NCI-H526 treated with DMSO at 0.1 percent for 48 hours (cell line): ENCODE measurements at regions not wholly inside any gene's neighbourhood (a gene's known extent, or its start where the extent isn't known, plus 50 kb on each side); places are given as distances from the start of the nearest gene placed in this dataset.
"Not testable (repeated sequence)": the region's sequence is repeated elsewhere in the genome, so short reads cannot be mapped to it uniquely, and the experiment has no call there.

Source experiments
- DNase-seq: peaks from one replicate; lab custom pipeline; 2025; lab: John Stamatoyannopoulos, UW

DNA sequence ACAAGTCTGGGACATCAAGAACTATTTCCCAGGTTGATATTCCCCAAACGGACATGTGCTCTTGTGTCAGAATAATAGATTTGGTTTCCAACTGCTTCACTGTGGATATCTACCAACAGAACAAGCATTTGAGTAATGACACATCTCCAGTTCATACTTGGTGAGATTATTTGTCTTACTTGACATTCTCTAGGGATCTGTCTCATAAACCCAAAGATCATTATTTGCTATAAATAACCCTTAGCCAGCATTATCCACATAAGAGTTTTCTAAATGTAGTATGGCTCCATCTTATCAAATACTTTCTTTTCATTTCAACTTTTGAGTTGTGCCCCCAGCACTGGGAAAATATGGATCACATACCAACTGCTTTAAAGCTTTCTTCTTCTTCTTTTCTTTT lies 1063.9 kb upstream of the CDH18 start:
- DNase-seq = no peak

DNA sequence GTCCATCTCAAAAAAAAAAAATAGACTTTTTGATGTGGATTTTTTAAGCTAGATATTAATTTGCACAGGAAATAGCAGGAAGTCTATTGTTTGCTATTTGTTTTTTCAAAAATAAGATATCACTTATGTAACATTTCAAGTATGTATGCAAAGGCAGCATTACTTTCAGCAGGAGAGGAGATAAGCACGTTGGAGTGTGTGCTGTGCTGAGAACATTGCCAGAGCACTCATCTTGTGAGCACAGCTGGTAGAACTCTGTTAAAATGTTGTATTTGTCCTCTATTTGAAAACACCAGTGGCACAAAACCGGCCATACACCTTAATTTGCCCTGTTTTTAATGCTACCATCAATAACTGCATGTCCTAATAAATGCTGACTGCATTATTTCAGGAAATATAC lies 1061.9 kb upstream of the CDH18 start:
- DNase-seq = no peak

DNA sequence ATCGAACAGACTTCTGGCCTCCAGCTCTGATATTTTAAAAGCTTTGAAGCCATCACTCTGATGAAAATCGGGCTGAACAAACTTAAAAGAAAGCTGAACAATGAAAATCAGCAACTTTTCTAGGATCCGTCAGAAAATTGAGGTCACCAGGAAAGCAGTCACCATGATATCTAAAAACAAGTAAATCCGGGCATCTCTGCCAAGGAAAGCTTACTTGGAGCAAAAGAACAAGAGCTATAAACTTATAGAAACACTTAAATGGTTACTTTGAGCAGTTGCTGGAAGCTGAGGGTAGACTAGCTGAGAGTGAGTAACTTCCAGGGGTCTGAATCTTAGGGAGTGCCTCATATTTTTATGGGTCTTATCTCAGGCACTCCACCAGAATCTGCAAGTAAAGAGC lies 1043.0 kb upstream of the CDH18 start:
- DNase-seq = no peak

DNA sequence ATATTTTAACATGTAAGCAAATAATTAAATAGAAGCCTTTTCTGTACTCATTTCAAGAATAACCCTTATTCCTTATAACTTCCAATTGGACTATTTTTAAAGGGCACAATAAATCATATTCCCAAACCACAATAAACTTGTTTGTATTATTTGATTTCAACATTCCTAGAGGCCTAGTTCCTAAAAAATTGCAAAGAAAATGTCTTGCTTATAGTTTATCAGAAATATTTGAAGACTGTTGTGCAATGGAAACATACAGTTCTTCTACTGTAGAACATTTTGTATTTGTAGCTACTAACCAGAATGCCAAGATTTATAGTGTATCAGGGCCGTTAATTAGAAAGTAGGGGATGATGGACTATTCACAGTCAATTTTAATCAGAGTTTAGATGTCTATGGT lies 1037.0 kb upstream of the CDH18 start:
- DNase-seq = no peak

DNA sequence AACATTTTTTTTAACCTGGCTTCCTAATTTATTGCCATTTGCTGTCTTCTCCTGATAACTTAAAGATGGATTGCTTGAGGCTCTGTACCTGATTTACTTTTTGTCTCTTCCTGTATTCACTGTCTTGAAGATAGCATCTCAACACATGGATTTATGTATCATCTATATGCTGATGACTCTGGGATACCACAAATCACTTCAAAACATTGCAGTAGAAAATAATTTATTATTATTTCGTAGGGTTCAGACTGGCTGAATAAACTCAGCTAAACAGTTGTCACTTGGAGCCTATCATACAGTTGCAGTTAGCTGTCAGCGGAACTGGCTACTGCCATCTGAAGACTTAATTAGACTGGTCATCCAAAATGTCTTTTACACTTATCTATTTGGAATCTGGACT lies 1025.2 kb upstream of the CDH18 start:
- DNase-seq = no peak

DNA sequence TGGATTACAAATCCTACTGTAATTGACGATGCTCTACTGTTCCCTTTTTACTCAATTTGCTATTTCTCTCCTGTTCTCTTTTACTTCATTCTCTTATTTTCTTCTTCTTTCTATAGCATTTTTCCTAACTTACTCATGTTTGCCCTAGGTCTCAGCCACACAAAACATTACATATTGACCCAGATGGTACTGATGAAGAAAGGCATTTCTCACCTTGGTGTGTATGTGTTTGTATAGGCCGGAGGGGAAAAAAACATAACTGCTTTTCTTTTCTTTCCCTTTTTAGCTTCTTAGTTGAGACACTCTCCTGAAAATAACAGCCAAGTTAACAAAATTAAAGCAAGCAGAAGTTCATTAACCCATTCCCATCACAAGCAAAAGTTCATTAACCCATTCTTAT lies 1019.8 kb upstream of the CDH18 start:
- no peak for DNase-seq

DNA sequence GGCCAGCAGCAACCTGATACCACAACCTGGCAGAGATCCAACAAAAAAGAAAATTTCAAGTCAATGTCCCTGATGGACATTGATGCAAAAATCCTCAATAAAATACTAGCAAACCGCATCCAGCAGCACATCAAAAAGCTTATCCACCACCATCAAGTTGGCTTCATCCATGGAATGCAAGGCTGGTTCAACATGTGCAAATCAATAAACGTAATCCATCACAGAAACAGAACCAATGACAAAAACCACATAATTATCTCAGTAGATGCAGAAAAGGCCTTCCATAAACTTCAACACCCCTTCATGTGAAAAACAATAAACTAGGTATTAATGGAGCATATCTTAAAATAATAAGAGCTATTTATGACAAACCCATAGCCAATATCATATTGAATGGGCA lies 1000.9 kb upstream of the CDH18 start:
- not testable (repeated sequence) for DNase-seq

DNA sequence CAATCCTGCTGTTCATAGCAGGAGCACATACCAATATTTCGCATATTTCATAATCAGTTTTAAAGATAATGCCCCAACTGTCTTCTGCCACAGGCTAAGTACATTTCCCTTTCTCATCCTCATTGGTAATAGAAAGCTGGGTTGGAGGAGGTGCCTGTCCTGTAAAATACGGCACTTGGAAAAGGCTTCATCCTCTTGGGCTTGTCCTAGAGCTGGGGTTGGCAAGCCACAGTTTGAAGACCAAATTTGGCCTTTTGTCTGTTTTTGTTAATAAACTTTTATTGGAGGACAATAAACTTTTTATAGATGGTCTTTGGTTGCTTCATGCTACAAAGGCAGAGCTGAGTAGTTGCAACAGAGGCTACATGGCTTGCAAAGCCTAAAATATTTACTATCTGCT lies 997.8 kb upstream of the CDH18 start:
- no peak for DNase-seq

DNA sequence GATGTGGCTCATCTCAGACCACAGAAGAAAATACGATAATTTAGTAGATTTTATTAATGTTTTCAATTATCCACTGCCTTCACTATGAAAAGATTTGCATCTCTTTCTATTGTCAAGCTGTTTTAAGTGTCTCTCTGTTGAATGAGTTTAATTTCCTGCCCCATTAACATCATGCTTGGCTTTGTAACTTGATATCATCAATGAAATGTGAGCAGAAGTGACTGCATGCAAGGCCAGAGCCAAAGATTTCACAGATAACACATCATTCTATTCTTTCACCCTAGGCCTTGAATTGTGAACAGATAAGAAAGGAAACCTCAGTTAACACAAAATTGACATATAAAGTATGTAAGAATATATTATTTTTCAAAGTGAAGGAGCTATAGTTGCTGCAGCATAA lies 986.4 kb upstream of the CDH18 start:
- peak; percentile 51 for DNase-seq

DNA sequence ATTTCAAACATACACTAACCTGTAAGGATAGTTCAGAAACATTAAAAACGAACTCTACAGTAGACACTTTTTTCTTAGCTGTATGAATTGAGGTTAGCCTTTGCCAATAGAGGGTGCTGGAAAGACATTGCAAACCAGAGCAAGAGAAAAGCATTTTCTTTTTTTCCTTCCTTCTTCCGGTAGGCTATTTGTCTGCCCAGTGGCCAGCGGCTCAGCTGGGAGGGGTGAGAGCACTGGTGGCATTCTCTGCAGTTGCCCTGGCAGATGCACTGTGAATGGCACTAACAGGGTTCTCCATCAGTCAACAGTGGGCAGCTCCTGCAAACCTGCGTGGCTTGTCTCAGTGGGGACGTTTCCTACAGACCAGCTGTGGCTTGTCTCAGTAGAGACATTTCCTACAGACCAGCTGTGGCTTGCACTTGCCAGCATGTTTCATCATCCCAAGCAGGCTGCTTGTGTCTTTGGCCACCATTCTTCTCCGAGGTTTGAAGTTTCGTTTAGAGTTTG lies 984.5 kb upstream of the CDH18 start:
- peak; percentile 7 for DNase-seq

DNA sequence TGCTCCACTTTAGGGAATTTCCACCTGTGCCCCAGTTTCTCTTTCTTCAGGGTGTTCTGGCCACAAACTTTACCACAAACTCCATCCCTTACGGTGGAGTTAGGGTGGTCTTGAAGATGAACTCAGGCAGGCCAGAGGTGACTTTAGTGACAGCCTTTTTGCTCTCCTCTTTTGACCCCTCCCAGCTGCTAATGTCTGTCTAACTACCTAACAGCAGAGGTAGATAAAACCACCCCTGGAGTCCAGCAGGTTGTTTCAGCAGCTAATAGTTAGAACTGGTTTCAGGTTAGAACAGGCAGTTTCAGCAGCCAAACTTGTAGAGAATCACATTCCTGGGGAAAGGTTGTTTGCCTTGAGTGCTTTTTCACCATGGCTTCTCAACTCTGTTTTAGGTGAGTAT lies 971.3 kb upstream of the CDH18 start:
- DNase-seq = no peak

DNA sequence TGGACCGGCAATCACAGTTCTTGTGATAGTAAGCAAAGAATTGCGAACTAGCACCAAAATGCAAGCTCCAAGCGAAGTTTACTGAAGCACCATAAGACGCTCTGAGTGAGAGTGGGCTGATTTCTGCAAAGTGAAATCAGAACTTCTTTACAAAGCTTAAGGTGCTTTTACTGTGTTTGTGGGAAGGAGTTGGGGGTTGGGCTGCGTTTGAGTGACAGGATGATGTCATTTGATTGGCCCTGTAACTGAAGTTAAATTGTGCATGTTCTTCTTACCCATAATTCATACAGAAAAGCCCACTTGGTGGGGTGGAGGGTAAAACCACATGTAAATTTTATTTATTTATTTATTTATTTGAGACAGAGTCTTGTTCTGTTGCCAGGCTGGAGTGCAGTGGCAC lies 970.6 kb upstream of the CDH18 start:
- no peak for DNase-seq

DNA sequence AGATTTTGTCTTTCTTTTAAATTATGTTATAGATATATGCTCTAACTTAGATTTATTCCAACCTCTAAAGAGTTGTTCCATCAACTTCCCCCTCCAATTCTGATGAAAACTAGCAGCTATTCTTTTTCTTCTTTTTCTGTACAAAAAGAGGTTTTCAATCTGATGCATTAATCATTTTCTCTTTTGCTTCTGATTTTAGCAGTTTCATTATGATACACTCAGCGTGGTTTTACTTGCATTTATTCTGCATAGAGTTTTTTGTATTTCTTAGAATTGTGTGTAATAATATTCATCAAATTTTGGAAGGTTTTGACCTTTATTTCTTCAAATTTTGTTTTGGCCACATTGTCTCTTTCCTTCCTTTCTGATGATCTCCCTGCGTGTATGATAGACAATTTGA lies 968.1 kb upstream of the CDH18 start:
- no peak for DNase-seq

DNA sequence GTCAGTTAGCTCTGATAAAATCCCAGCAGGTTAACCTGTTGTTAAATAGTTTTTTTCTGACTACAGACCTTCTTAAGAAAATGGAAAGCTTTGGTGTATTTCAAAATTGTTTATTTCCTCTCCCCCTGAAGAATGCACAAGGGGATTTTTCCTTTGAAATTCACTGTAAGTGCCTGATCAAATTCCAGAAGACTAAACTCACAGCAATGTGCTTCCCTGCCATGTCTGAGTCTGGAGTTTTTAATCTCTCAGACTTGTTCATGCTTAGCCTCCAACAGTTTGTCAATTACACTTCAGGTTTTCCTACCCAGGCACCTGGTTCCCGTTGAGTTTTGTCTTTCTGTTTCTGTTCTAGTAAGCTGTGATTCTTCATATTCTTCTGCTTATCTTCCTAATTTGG lies 961.6 kb upstream of the CDH18 start:
- DNase-seq = no peak

DNA sequence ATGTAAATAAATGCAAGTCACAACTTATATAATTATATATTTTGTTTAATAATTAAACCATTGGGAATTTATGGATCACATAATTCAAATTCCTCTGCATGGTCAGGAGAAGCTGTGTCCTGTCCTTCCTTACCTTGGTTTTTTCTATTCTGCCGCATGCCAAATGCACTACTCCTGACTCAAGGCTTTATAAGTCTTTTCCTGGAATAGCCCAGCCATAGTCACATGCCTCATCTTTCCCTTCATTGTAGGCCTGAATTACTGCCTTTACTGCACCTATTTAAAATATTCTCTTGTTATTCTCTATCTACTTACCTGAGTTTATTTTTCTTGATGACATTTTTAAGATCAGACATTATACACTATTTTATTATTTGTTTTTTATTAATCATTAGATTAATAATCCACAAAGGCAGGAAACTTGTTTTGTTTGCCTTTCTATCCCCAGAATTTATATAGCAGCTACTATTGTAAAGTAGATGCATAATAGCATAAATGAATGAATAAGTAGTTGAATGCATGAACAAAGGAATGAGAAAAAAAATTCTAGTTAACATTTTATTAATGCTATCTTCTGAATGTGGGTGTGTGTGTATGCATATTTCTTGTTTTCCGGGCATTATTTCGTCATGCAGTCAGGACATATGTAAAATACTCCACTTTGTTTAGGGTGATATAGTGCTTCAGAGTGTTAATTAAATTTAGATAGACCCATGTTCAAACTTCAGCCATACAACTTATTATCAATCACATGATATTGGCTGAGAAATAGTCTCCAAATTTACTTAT lies 955.4 kb upstream of the CDH18 start:
- not testable (repeated sequence) for DNase-seq

DNA sequence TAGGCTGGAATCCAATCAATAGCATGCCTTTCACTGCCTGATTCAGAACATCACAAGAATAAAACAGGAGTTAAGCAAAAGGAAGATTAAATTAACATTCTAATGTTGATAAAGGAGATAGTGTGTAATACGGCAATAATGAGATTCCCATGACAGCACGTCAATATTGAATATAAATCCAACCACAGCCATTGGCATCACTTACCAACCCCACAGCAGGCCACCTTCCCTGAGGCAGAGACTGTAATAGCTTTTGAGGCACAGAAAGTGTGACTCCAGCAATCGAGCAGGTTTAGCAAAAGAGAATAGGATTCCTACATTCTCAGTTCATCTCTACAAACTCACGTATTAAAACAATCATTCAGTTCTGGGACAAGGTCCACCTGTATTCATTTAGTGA lies 954.6 kb upstream of the CDH18 start:
- DNase-seq = not testable (repeated sequence)

DNA sequence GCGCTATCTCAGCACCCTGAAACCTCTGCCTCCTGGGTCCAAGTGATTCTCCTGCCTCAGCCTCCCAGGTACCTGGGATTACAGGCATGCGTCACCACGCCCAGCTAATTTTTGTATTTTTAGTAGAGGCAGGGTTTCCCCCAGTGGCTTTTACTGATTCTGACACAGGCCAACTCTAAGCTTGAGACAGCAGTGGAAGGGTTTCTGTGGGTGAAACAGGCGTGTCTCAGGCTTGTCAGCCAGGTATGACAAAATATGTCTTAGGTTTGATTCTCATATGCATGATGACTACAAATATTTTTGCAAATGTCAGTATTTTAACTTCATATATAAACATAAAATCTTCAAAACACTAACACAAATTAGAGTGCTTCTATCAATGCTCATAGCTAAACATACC lies 952.8 kb upstream of the CDH18 start:
- DNase-seq = not testable (repeated sequence)

DNA sequence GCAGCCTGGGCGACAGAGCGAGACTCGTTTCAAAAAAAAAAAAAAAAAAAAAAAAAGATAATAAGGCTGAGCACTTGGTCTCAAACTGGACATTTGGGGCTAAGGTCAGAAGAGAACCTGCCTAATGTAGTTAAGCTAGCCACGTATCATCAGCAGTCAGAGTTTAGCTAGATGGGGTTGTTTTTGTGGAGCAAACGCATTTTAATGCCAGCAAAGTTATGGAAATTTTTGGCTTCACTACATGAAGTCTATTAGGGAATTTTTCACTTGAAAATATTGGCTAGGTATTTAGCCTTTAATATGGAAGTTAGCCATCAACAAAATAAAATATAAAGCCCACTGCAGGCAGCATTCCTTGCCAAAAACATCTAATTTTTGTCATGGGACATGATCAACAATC lies 902.9 kb upstream of the CDH18 start:
- DNase-seq = not testable (repeated sequence)

DNA sequence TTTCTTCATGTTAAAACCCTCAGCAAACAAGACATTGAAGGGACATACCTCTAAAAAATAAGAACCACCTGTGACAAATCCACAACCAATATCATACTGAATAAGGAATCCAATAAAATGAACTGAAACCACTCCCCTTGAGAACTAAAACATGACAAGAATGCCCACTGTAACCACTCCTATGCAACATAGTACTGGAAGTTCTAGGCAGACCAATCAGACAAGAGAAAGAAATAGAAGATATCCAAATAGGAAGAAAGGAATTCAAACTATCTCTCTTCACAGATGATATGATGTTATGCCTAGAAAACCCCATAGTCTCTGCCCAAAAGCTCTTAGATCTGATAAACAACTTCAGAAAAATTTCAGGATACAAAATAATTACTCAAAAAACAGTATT lies 887.7 kb upstream of the CDH18 start:
- DNase-seq = not testable (repeated sequence)

DNA sequence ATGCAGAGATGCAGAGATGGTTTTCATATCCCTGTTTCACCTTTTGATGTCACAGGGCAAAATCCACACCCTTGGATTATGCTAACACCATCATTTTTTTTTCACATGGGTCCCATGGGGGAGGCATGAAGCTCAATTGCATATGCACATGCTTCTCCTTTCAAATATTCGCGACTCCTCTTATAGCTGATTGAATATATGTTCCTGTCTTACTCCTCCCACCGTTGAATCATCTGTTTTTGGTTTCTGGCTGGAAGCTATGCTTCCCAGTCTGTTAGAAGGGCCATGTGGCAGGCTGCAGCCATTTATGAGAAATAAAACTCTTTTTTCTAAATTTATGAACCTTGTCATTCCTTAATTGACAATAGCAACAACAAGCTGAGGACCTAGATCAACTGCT lies 877.9 kb upstream of the CDH18 start:
- DNase-seq = not testable (repeated sequence)

DNA sequence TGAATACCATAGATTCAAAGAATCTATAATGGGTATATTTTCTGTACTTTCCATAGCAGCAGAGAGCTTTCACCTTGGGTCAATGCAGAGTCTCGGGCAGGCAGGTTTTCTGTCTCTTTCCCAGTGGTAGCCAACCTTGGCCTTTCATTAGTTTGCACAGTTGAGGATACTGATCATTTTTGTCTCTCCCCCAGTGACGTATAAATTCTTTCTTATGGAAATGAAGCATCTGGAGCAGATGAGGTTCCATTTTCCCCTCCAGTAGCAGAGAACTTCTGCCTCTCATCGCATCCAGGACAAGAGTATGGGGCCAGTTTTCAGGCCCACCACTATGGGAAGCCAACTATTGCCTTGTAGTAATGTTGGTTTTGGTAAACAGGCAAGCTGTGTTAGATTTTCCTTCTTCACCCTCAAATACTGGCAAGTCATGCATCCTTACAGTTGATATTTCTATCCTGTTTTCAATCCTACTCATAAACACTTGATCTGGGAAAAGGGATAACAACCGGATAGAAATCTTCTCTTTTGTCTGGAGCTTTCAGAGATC lies 845.2 kb upstream of the CDH18 start:
- DNase-seq = no peak

DNA sequence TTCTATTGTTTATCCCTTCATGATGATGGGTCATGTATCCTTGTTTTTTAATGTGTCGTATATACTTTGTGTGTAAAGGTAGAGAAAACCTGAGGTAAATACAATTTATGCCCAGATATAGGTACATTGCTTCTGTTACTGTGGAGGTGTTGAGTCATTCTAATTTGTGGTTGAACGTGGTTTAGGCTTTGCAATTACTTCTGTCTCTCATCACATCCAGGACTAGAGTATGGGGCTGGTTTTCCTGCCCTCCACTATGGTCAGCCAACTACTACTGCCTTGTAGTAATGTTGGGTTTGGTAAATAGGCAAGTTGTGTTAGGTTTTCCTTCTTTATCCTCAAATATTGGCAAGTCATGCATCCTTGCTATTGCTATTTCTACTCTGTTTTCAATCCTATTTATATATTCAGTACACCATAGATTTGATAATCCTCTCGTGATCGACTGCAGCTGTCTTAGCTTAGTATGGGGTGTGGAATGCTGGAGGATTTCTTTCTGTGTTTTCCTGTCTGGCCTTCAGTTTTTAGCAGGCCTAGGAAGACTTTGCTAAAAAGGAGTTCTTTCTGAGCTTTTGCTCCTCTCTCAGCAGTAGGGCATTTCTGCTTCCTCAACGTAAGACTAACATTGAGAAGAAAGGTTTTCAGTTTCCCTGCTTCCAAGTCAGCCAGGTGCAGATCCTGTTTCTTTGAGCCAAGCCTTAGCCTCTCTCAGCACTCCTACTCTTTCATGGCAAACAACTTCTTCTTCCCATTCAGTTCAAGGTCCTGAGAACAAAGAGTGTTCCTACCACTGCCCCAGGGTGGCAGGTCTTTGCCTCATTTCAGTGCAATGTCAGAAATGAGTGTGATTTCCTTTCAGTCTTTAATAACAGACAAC lies 844.4 kb upstream of the CDH18 start:
- no peak for DNase-seq

DNA sequence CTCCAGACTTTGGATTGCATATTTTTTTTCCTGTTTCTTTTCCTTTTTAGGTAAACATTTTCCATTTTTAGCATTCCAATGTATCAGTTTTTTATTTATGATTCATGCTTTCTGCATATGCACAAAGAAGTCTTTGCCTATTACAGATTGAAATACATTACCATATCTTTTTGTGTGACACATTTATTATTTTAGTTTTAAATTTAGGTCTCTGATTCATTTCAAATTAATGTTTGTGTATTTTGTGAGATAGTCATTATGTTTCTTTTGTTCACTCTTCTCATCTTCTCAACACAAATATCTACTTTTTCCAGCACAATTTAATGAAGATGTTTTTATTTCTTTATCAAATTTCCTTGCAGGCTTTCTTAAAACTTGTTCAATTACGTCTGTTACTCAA lies 838.0 kb upstream of the CDH18 start:
- DNase-seq = not testable (repeated sequence)
